Stimulated activated naive CD8-positive, alpha-beta T cell treated with anti-CD3 and anti-CD28 coated beads, Interleukin-15, Interleukin-2, amounts not matched to agents 100 ng/mL and 50 ng/mL, for 24 hours (primary cell): ENCODE measurements at regions not wholly inside any gene's neighbourhood (a gene's known extent, or its start where the extent isn't known, plus 50 kb on each side); places are given as distances from the start of the nearest gene placed in this dataset.

Experiments
- H3K27ac Mint-ChIP-seq: one replicate; pipeline ENCODE4 v1.8.0; 2021; ENCODE audit warnings: mild to moderate bottlenecking, mixed read lengths
- H3K27me3 Mint-ChIP-seq: one replicate; pipeline ENCODE4 v1.8.0; 2021; ENCODE audit warnings: mixed read lengths
- H3K36me3 Mint-ChIP-seq: one replicate; pipeline ENCODE4 v1.8.0; 2021; ENCODE audit warnings: low read depth, mixed read lengths
- H3K4me1 Mint-ChIP-seq: one replicate; pipeline ENCODE4 v1.8.0; 2021; ENCODE audit warnings: low read depth, mixed read lengths
- H3K4me3 Mint-ChIP-seq: one replicate; pipeline ENCODE4 v1.8.0; 2021; ENCODE audit warnings: mild to moderate bottlenecking, mixed read lengths
- H3K9me3 Mint-ChIP-seq: one replicate; pipeline ENCODE4 v1.8.0; 2021; ENCODE audit warnings: mixed read lengths

DNA sequence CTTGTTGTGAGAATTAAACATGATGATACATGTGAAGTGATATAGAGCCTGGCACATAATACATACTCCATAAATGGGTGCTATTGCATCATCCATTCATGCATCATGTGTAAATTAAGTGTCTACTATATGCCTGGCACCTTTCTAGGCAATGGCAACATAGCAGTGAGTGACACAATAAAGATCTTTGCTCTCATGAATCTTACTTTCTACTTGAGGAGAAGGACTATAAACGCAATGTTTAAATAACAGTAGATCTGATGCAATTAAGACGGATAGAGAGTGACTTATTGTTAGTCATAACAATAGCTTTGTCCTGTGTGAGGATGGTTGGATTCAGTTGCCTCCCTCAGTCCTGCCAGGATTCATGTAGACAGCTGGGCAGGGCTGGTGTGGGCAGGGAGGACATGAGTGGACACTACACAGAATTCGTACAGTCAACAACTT is 88.4 kb upstream of the NPAS2 start:
- H3K27me3 Mint-ChIP-seq = peaks cover 5% of the 10 kb centered on the region
- H3K36me3 Mint-ChIP-seq = no peaks in the 10 kb centered on the region
- no peaks in the 10 kb centered on the region for H3K9me3 Mint-ChIP-seq
- H3K27ac Mint-ChIP-seq = no peak overlapping the region
- no peak overlapping the region for H3K4me3 Mint-ChIP-seq
- H3K4me1 Mint-ChIP-seq = no peaks in the 10 kb centered on the region

DNA sequence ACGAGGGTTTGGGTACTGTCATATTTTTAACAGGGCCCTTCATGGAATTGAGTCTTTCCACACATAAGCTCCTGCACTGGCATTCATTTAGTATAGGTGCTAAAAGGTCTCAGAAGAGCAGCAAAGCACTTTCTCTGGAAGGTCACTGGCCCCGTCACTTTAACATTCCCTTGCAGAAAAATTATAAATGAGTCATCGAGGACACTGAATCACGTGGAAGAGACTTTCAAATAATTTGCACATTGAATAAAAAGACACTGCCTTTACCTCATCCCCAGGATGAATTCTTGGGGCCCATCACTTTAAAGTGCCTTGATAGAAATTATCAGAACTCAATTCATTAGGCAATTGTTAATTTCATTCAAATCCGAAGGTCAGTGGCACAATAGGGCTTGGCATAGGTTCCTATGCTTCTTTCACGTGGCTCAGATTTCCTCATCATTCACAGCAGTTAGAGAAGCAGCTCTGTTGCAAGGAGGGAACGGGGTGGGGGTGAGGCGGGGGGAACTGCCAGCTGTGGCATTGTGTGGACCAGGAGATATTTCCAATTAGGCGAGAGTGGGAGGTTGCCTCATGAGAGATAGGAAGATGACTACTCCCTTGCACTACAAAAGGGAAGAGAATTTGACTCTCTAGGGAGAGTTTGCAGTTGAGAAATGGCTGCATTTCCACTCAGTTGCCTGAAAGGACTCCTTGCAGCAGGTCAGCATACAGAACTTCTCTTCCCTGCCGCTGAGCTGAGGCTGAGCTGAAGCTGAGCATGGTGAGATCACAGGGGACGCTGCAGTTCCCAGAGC is 86.3 kb upstream of the NPAS2 start:
- no peaks in the 10 kb centered on the region for H3K9me3 Mint-ChIP-seq
- no peaks in the 10 kb centered on the region for H3K36me3 Mint-ChIP-seq
- no peak overlapping the region for H3K27ac Mint-ChIP-seq
- peaks cover 5% of the 10 kb centered on the region for H3K27me3 Mint-ChIP-seq
- no peak overlapping the region for H3K4me3 Mint-ChIP-seq
- H3K4me1 Mint-ChIP-seq = no peaks in the 10 kb centered on the region

DNA sequence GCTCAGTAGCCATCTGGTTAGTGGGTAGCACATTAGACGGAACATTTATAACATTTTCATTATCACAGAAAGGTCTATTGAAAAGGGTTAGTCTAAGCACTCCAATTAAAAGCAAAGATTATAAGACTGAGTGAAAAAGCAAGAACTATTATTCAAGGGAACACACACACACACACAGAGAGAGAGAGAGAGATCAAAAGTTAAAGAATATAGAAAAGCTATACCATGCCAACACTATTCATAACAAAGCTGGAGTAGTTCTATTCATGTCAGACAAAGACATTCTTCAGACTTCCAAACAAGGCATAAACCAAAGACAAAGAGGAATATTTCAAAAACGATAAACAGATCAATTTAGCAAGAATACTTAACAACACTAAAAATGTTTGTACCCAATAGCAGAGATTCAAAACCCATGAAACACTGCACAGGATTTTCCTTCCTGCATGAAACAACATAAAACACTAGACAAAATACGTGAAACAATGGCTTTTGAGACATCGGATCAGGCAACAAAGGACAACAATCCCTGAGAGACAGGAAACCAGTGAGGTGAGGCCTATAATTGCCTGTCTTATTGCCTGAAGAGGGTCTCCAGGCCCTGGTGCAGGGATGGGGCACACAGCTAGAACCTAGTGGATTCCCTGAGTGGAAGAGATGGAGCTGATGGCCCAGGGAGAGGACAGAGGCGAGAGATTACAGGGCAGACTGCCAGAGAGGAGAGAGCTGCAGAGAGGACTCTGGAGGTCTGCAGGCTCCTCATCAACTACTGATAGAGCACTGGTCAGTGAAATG is 83.6 kb upstream of the NPAS2 start:
- H3K27me3 Mint-ChIP-seq = peaks cover 9% of the 10 kb centered on the region
- no peaks in the 10 kb centered on the region for H3K4me1 Mint-ChIP-seq
- no peak overlapping the region for H3K4me3 Mint-ChIP-seq
- H3K27ac Mint-ChIP-seq = no peak overlapping the region
- no peaks in the 10 kb centered on the region for H3K36me3 Mint-ChIP-seq
- H3K9me3 Mint-ChIP-seq = no peaks in the 10 kb centered on the region

DNA sequence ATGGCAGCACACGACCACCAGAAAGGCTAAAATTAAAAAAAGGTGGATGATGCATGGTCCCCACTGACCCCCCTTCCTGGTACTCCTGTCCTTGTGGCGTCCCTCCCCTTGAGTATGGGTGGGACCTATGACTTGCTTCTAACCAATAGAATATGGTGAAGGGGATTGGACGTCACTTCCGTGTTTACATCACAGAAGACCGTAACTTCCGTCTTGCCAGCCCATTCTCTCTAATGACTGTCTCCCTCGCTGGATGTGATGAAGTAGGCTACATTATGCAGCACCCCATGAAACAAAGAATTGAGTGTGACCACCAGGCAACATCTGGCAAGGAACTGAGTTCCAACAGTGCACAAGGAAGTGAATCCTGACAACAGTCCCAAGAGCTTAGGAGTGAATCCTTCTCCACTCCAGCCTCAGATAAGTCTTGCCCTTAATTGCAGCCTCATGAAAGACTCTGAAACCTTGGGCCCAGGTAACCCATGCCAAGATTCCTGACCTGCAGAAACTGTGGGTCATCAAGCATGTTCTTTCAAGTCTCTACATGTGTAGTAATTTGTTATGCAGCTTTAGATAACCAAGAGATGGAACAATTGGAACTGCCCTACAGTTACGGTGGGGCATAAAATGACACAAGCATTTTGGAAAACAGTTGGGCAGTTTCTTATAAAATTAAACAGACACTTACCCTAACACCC is 80.1 kb upstream of the NPAS2 start:
- H3K27ac Mint-ChIP-seq = no peak overlapping the region
- H3K27me3 Mint-ChIP-seq = peaks cover 4% of the 10 kb centered on the region
- no peak overlapping the region for H3K4me3 Mint-ChIP-seq
- H3K36me3 Mint-ChIP-seq = no peaks in the 10 kb centered on the region
- peaks cover 5% of the 10 kb centered on the region for H3K4me1 Mint-ChIP-seq
- no peaks in the 10 kb centered on the region for H3K9me3 Mint-ChIP-seq

DNA sequence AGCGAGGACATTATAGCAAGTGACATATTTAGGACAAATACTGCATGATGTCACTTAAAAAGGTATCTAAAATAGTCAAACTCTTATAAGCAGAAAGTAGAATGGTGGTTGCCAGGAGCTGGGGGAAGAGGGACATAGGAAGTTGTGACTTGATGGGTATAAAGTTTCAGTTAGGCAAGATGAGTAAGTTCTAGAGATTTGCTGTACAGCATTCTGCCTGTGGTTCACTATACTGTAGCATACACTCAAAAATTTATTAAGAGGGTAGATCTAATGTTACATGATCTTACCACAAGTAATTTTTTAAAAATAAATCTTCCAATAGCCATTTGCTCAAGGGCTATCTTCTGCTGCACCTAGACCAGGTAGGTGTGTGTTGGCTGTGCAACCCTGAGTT is 78.1 kb upstream of the NPAS2 start:
- Mint-ChIP-seq H3K27me3 (peaks cover 4% of the 10 kb centered on the region), H3K9me3 (no peaks in the 10 kb centered on the region), H3K36me3 (no peaks in the 10 kb centered on the region), H3K4me1 (peaks cover 5% of the 10 kb centered on the region), H3K4me3 (no peak overlapping the region), H3K27ac (no peak overlapping the region)

DNA sequence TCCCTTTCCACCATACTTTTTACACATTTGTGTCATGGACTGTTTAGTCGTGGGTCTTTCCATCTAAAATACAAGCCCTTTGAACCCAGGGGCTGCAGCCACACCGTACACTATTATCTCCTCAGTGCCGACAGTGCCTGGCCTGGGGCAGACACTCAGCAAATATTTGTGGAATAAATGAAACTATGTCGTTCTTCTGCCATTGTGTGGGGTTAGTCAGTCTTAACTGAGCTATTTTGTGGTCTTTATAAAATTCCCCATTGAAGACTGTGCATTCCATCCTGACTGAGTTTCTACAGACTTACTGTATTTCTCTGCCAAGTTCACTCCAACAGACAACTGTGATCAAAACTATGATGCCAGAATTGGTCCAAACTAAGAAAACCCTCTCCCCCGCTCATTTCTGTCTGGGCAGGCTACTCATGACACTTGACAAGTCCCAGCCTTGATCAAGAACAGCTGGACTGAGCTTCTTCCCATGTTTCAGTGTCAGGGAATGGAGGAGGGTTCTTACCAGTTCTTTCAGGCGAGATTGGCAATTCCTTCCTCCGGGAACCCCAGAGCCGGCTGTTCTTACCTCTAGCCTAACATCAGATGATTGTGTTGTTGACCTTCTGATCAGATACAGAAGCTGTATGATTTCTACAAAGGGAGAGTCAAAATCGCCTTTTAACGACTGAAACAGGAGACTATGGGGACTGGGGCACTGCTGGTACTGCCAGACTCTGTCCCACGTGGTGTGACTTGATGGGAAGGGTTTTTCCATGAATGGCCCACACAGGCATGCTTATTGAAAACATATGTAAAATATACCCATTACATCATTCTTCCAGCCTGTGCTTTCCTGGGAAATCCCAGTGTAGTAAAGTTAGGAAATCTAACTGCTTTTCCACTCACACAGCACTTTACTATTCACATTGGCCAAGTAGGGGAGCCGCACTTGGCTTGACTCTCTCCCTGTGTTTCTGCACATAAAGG is 77.4 kb upstream of the NPAS2 start:
- Mint-ChIP-seq H3K4me3 (no peak overlapping the region), H3K9me3 (no peaks in the 10 kb centered on the region), H3K36me3 (no peaks in the 10 kb centered on the region), H3K4me1 (peaks cover 5% of the 10 kb centered on the region), H3K27me3 (peaks cover 4% of the 10 kb centered on the region), H3K27ac (no peak overlapping the region)

DNA sequence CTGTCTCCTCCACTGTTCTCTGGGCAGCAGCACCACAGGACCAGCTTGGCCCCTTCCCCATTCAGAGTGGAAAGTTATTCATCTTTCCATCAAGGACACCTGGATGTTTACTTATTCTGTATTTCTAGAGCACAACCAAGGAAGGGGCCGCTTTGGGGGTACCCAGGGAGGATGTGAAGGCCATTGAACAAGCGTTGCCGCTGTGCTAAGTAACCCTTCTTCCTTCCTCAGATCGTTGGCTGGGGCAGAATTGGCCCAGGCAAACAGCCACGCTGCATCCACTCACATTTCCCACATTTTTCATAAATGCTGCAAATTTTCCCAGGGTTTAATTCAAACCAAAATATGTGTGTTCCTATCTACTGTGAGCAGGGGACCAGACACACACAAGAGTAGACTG is 76.2 kb upstream of the NPAS2 start:
- Mint-ChIP-seq H3K27ac (no peak overlapping the region), H3K9me3 (no peaks in the 10 kb centered on the region), H3K4me3 (no peak overlapping the region), H3K27me3 (peaks cover 4% of the 10 kb centered on the region), H3K36me3 (no peaks in the 10 kb centered on the region), H3K4me1 (peaks cover 9% of the 10 kb centered on the region)

DNA sequence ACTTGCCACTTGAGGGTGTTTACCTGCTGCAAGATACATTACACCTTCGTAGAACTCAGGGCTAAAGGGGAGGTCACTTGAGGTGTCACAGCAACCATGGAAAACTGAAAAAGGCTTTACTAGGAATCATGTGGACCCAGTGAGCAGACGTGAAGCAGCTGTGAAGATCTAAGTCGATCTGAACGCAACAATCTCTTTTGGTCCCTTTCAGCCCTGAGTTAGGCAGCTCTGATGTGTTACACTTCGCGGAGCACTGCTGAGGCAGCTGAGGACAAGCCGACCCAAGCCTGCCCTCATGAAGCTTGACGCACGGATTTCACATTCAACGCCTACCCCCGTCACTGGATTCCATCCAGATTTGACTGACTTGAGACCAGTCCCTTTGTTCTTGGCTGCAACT is 75.8 kb upstream of the NPAS2 start:
- no peak overlapping the region for H3K4me3 Mint-ChIP-seq
- no peaks in the 10 kb centered on the region for H3K36me3 Mint-ChIP-seq
- H3K27ac Mint-ChIP-seq = no peak overlapping the region
- H3K9me3 Mint-ChIP-seq = no peaks in the 10 kb centered on the region
- H3K27me3 Mint-ChIP-seq = peaks cover 4% of the 10 kb centered on the region
- peaks cover 9% of the 10 kb centered on the region for H3K4me1 Mint-ChIP-seq

DNA sequence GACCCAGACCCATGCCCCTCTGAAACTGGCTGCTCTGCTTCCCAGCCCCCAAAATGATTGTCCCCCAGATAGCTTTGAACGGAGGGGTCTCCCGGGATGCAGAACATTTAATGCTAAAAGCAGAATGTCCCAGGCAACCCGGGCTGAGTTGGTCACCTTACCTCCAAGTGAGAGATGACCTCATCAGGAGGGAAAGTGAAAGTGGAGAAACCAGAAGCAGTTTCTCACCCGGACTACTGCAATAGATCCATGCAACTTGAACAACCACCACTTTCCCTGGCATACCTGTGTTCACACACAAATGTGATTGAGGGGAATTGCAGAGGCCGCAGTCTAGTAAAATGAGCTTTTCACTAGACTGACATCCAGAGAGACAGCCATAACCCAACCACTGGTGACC is 75.3 kb upstream of the NPAS2 start:
- H3K9me3 Mint-ChIP-seq = no peaks in the 10 kb centered on the region
- peaks cover 4% of the 10 kb centered on the region for H3K27me3 Mint-ChIP-seq
- peaks cover 9% of the 10 kb centered on the region for H3K4me1 Mint-ChIP-seq
- H3K27ac Mint-ChIP-seq = no peak overlapping the region
- no peak overlapping the region for H3K4me3 Mint-ChIP-seq
- H3K36me3 Mint-ChIP-seq = no peaks in the 10 kb centered on the region

DNA sequence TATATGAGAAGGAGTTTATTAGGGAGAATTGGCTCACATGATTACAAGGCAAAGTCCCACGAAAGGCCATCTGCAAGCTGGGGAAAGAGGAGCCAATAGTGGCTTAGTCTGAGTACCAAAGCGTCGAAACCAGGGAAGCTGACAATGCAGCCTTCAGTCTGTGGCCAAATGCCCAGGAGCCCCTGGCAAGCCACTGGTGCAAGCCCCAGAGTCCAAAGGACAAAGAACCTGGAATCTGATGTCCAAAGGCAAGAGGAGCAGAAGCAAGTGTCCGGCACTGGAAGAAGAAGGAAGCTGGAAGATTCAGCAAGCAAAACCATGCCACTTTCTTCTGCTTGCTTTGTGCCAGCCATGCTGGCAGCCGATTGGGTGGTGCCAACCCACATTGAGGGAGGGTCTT is 74.3 kb upstream of the NPAS2 start:
- H3K4me1 Mint-ChIP-seq = peaks cover 9% of the 10 kb centered on the region
- H3K36me3 Mint-ChIP-seq = no peaks in the 10 kb centered on the region
- no peaks in the 10 kb centered on the region for H3K9me3 Mint-ChIP-seq
- H3K27ac Mint-ChIP-seq = no peak overlapping the region
- H3K4me3 Mint-ChIP-seq = no peak overlapping the region
- H3K27me3 Mint-ChIP-seq = no peaks in the 10 kb centered on the region

DNA sequence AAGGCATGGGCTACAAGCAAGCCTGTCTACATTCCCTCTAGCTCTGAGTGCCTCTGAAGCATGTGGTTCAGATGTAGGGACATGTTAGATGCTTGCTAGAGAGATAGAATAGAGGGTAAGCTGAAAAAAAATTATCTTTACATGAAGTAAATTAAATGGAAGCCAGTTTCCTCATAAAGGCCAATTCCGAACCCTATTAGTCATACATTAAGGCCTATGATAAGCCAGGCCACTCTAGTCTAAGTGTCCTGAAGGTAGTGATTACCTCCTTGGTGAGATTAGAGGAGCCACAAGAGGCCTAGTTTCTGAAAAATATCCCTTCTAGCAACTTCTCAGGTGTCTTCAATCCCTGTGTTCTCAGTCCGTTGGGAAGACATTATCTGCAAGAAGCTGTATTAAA is 72.4 kb upstream of the NPAS2 start:
- no peaks in the 10 kb centered on the region for H3K36me3 Mint-ChIP-seq
- H3K4me3 Mint-ChIP-seq = no peak overlapping the region
- no peaks in the 10 kb centered on the region for H3K9me3 Mint-ChIP-seq
- peaks cover 11% of the 10 kb centered on the region for H3K4me1 Mint-ChIP-seq
- H3K27ac Mint-ChIP-seq = no peak overlapping the region
- peaks cover 3% of the 10 kb centered on the region for H3K27me3 Mint-ChIP-seq

DNA sequence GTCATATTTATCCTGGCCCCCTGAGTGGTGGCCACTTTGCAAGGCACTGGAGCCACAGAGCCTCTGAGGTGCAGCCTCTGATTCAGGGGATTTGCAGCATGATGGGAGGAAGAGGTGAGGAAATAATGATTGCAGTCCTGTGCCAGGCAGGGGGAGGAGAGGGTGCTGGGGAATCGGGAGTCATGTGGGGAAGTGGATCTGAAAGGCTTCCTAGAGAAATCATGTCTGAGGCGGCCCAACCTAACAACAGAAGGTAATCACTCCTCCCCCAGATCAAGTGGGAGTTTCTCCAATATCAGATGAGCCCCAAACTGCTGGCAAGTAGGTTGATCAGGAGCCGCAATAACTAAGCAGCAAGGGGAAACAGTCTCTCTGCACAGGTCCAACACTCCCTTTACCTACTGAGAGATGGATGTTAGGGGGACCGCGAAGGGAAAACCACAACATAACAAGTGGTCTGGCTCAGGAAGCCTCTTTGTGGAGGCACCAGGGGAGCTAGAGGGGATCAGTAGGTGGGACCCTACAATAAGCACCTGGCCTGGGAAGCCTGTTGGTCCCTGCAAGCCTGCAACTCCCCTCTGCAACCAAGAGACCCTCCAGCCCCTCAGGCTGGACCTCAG is 71.8 kb upstream of the NPAS2 start:
- no peak overlapping the region for H3K4me3 Mint-ChIP-seq

DNA sequence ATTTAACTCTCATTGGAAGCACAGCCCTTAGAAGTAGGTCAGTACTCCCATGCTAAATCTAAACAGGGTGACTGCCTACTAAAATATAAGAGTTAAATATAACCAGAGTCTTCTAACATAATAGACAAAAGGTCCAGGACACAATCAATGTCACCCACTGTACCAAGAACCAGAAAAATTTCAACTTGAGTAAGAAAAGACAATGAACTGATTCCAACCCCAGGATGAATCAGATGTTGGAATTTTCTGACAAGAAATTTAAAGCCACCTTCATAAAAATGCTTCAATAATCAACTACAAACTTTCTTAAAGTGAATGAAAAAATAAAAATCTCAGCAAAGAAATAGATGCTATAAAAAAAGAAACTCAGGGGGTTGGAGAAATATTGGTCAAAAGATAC is 71.3 kb upstream of the NPAS2 start:
- peaks cover 14% of the 10 kb centered on the region for H3K4me1 Mint-ChIP-seq
- no peak overlapping the region for H3K27ac Mint-ChIP-seq
- H3K36me3 Mint-ChIP-seq = no peaks in the 10 kb centered on the region
- no peak overlapping the region for H3K4me3 Mint-ChIP-seq
- peaks cover 3% of the 10 kb centered on the region for H3K27me3 Mint-ChIP-seq
- no peaks in the 10 kb centered on the region for H3K9me3 Mint-ChIP-seq

More for the DNA sequence above, 71.8 kb upstream of the NPAS2 start:
- H3K27me3 Mint-ChIP-seq = peaks cover 3% of the 10 kb centered on the region
- H3K4me1 Mint-ChIP-seq = peaks cover 14% of the 10 kb centered on the region
- no peak overlapping the region for H3K27ac Mint-ChIP-seq
- H3K36me3 Mint-ChIP-seq = no peaks in the 10 kb centered on the region
- no peaks in the 10 kb centered on the region for H3K9me3 Mint-ChIP-seq
